ENCODE measurements at regions not wholly inside any gene's neighbourhood (a gene's known extent, or its start where the extent isn't known, plus 50 kb on each side); places are given as distances from the start of the nearest gene placed in this dataset.

- H2AFZ ChIP-seq (ENCODE audit: low read depth, low read length), result no peak overlapping the region
- H3K4me1 ChIP-seq (ENCODE audit: low read length), result no peaks in the 10 kb centered on the region
- no peaks in the 10 kb centered on the region for H3K9me3 ChIP-seq (ENCODE audit: insufficient read depth, low read length)
- no peaks in the 10 kb centered on the region for H4K20me1 ChIP-seq (ENCODE audit: insufficient read depth, low read length)
- no peaks in the 10 kb centered on the region for H3K79me2 ChIP-seq (ENCODE audit: low read length)
- H3K4me3 ChIP-seq (ENCODE audit: low read length), result no peak overlapping the region
- no peaks in the 10 kb centered on the region for H3K27me3 ChIP-seq (ENCODE audit: low read depth, low read length)
- H3K4me2 ChIP-seq (ENCODE audit: low read length), result no peak overlapping the region
- no peak overlapping the region for H3K9ac ChIP-seq (ENCODE audit: low read length)
- no peaks in the 10 kb centered on the region for H3K36me3 ChIP-seq (replicated peaks; ENCODE audit: low read depth, low read length)
- no peak overlapping the region for H3K27ac ChIP-seq (ENCODE audit: low read length)
- TF ChIP-seq EZH2phosphoT487 (IDR thresholded peaks at IDR 0.05; ENCODE audit: low read depth), result no peak
- no peak for TF ChIP-seq CTCF (IDR thresholded peaks at IDR 0.05; ENCODE audit: low read depth, low read length)
Observed at GRCh38 chr6:120290964-120291363, 941.4 kb upstream of the MAN1A1 start.

- H3K36me3 ChIP-seq (replicated peaks; ENCODE audit: low read depth, low read length), result no peaks in the 10 kb centered on the region
- H3K4me1 ChIP-seq (ENCODE audit: low read length), result no peaks in the 10 kb centered on the region
- no peaks in the 10 kb centered on the region for H3K27me3 ChIP-seq (ENCODE audit: low read depth, low read length)
- no peaks in the 10 kb centered on the region for H3K79me2 ChIP-seq (ENCODE audit: low read length)
- TF ChIP-seq CTCF (IDR thresholded peaks at IDR 0.05; ENCODE audit: low read depth, low read length) (no peak), EZH2phosphoT487 (IDR thresholded peaks at IDR 0.05; ENCODE audit: low read depth) (no peak)
- no peak overlapping the region for H3K4me2 ChIP-seq (ENCODE audit: low read length)
- no peak overlapping the region for H3K4me3 ChIP-seq (ENCODE audit: low read length)
- H2AFZ ChIP-seq (ENCODE audit: low read depth, low read length), result no peak overlapping the region
- H3K27ac ChIP-seq (ENCODE audit: low read length), result no peak overlapping the region
- no peaks in the 10 kb centered on the region for H4K20me1 ChIP-seq (ENCODE audit: insufficient read depth, low read length)
- no peaks in the 10 kb centered on the region for H3K9me3 ChIP-seq (ENCODE audit: insufficient read depth, low read length)
- no peak overlapping the region for H3K9ac ChIP-seq (ENCODE audit: low read length)
Observed at GRCh38 chr6:120282005-120282404, 932.4 kb upstream of the MAN1A1 start.

DNA sequence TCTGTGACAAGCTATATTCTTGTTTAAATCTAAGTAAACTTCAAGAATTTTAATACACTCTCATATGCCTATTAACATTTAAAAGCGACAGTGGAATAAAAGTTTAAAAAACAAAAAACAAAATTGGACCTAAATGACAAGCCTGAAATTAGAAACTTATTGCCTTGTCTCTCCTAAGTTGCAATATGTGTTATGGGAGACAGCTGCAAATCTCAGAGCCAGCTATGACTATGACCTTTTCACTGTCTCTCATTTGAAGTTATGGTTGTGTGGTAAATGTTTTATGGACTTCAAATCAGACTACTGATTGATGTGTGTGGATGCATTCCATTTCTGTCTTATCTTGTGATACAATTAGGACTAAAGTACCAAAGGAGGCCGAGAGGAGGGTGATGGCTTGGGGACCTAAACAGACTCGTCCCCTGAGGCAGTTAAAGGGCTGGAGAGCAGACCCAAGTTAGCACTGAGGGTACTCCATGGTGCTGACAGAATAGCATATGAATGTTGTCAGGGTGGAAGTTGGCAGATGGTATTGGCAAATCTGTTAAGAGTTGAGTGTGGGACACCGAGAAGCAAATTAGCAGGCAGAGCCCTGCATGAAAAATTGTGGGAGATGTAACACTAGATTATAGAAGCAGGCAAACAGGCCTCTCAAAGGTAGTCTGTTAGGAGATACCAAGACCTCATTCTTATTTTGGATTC, 930.1 kb upstream of the MAN1A1 start:
- Histone ChIP-seq H4K20me1 (ENCODE audit: insufficient read depth, low read length) (no peaks in the 10 kb centered on the region), H3K36me3 (replicated peaks; ENCODE audit: low read depth, low read length) (no peaks in the 10 kb centered on the region), H3K4me1 (ENCODE audit: low read length) (peaks cover 4% of the 10 kb centered on the region), H3K4me3 (ENCODE audit: low read length) (no peak overlapping the region), H2AFZ (ENCODE audit: low read depth, low read length) (no peak overlapping the region), H3K27me3 (ENCODE audit: low read depth, low read length) (no peaks in the 10 kb centered on the region), H3K9me3 (ENCODE audit: insufficient read depth, low read length) (no peaks in the 10 kb centered on the region), H3K79me2 (ENCODE audit: low read length) (no peaks in the 10 kb centered on the region), H3K9ac (ENCODE audit: low read length) (no peak overlapping the region), H3K27ac (ENCODE audit: low read length) (no peak overlapping the region), H3K4me2 (ENCODE audit: low read length) (no peak overlapping the region)
- no peak for TF ChIP-seq EZH2phosphoT487 (IDR thresholded peaks at IDR 0.05; ENCODE audit: low read depth)
- TF ChIP-seq CTCF (IDR thresholded peaks at IDR 0.05; ENCODE audit: low read depth, low read length), result no peak

DNA sequence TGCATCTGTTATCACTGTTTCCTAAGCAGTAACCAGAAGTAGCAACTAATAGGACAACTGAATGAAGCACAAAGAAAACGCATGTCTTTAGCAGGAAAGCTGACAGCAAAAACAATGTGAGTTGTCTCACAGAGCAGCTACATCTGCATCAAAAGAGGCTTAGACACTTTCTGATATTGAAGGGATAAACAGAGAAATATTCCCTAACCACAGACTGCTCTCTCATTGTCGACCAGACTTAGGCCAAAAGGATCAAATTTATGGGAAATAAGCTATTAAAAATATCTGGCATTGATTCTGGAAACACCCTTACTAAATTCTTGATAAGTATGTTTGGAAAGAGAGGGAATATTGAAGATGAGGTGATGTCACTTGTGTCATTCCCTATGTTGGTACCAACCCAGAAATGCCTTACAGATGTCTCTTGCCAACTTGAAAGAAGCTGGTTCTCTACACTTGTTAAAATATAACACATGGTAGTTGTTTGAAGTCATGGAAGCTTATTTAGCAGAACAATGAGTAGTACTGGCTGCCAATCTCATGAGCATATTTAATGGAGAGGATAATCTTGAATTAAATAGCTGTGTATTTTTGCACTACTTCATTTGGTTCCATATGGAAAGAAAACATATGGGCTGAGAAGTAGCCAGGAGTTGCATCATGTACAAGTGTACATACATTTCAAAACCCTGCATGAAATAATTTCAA, 929.3 kb upstream of the MAN1A1 start:
- Histone ChIP-seq H2AFZ (ENCODE audit: low read depth, low read length) (no peak overlapping the region), H3K9ac (ENCODE audit: low read length) (no peak overlapping the region), H3K4me2 (ENCODE audit: low read length) (no peak overlapping the region), H3K36me3 (replicated peaks; ENCODE audit: low read depth, low read length) (no peaks in the 10 kb centered on the region), H4K20me1 (ENCODE audit: insufficient read depth, low read length) (no peaks in the 10 kb centered on the region), H3K4me3 (ENCODE audit: low read length) (no peak overlapping the region), H3K4me1 (ENCODE audit: low read length) (peaks cover 10% of the 10 kb centered on the region), H3K27me3 (ENCODE audit: low read depth, low read length) (no peaks in the 10 kb centered on the region), H3K79me2 (ENCODE audit: low read length) (no peaks in the 10 kb centered on the region), H3K9me3 (ENCODE audit: insufficient read depth, low read length) (no peaks in the 10 kb centered on the region), H3K27ac (ENCODE audit: low read length) (no peak overlapping the region)
- TF ChIP-seq CTCF (IDR thresholded peaks at IDR 0.05; ENCODE audit: low read depth, low read length), result no peak
- TF ChIP-seq EZH2phosphoT487 (IDR thresholded peaks at IDR 0.05; ENCODE audit: low read depth), result no peak
